SIG-M5 treated with dmso at 0.1 percent for 504 hours (cell line): ENCODE measurements at regions not wholly inside any gene's neighbourhood (a gene's known extent, or its start where the extent isn't known, plus 50 kb on each side); places are given as distances from the start of the nearest gene placed in this dataset.
"Not testable (repeated sequence)": the region's sequence is repeated elsewhere in the genome, so short reads cannot be mapped to it uniquely, and the experiment has no call there.

Source experiments
- DNase-seq: peaks from one replicate; lab custom pipeline; 2025; ENCODE audit not compliant: unreplicated experiment; lab: John Stamatoyannopoulos, UW

- DNase-seq = no peak
These were observed 255.9 kb upstream of the ERBB4 start for GRCh38 chr2:212794471-212794870.

GRCh38 chr2:212791569-212791968, 253.0 kb upstream of the ERBB4 start:
- DNase-seq = no peak

GRCh38 chr2:212786088-212786487, 247.5 kb upstream of the ERBB4 start:
- DNase-seq = not testable (repeated sequence)

GRCh38 chr2:212777020-212777491, 238.5 kb upstream of the ERBB4 start:
- peak; percentile 47 for DNase-seq

DNA sequence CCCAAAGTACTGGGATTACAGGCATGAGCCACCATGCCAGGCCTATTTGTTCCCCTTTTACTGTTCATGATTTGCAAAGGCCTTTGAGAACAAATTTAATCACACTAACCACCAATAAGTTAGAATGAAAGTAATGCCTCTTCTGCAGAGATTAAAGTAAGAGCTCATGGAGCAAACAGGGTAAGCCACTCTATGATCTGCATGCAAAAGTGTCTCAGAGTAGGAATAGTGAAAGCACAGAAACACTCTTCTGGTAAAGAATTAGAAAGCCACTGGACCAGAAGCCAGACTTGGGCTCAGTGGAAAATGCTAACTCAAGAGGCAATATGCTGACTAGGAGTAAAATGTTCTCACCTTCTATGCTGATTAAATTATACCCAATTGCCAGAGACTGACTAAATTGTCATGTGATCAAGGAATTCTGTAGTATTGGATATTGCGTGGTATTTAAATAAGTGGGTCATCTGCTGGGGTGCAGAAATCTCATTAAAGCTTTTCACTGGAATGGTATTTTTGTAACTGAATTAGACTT, 235.3 kb upstream of the ERBB4 start:
- DNase-seq = no peak

DNA sequence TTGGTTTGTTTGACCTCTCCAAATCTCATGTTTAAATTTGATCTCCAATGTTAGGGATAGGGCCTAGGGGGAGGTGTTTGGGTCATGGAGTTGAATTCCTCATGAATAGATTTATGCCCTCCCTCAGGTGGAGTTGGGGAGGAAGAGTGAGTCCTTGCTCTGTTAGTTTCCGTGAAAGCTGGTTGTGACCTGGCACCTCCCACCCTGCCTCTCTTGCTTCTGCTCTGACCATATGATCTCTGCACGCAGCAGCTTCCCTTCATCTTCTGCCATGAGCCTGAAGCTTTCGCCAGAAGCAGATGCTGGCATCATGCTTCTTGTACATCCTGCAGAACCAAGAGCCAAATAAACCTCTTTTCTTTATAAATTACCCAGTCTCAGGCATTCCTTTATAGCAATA, 231.6 kb upstream of the ERBB4 start:
- no peak for DNase-seq

GRCh38 chr2:212766921-212767320, 228.3 kb upstream of the ERBB4 start:
- peak; percentile 7 for DNase-seq

GRCh38 chr2:212752730-212753351, 214.2 kb upstream of the ERBB4 start:
- DNase-seq = no peak

- no peak for DNase-seq
These were observed 206.8 kb upstream of the ERBB4 start for GRCh38 chr2:212745359-212745758.

- no peak for DNase-seq
These were observed 199.0 kb upstream of the ERBB4 start for GRCh38 chr2:212737392-212738172.

GRCh38 chr2:212736385-212736726, 197.8 kb upstream of the ERBB4 start:
- DNase-seq = no peak

DNA sequence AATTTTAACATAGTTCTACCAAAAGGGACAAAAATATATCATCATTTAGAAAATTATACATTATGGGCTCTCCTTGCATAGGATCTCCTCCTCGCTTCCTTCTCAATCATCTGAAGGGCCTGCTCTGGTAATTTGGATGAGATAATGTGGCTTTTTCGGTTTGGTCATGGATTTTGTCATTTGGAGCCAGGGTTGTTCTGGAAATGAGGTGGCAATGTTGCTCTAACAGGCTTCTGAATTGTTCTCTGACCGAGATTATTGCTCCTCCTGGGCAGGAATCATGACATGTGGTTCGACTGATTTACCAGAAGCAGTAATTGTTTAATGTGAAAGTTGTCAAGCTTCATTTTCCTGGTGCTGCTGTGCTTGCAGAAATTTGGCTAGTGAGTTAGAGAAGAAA, 194.7 kb upstream of the ERBB4 start:
- no peak for DNase-seq

- DNase-seq = no peak
These were observed 194.3 kb upstream of the ERBB4 start for GRCh38 chr2:212732860-212733259.

- no peak for DNase-seq
These were observed 192.4 kb upstream of the ERBB4 start for GRCh38 chr2:212730994-212731393.

GRCh38 chr2:212728717-212729116, 190.1 kb upstream of the ERBB4 start:
- no peak for DNase-seq

DNA sequence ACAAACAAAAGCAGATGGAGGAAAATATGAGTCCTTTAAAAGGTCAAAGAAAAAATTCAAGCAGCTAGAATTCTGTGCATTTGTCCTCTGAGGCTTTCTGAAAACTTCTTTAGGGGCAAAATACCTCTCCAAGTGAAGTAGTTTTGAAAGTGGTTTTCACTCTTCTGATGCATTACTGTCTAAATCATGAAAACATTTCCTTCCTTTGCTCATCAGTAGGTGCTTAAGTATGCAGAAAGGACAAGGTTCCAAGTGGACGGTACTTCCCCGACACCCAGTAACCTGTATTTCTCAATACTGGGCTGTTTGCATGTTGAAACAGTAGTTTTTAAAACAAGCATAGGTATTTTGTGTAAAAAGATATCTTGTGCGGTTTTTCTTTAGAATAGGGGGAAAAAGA, 189.1 kb upstream of the ERBB4 start:
- DNase-seq = no peak

- no peak for DNase-seq
These were observed 187.8 kb upstream of the ERBB4 start for GRCh38 chr2:212726403-212726802.

- DNase-seq = no peak
These were observed 186.6 kb upstream of the ERBB4 start for GRCh38 chr2:212725180-212725579.

- no peak for DNase-seq
These were observed 184.6 kb upstream of the ERBB4 start for GRCh38 chr2:212723226-212723625.

DNA sequence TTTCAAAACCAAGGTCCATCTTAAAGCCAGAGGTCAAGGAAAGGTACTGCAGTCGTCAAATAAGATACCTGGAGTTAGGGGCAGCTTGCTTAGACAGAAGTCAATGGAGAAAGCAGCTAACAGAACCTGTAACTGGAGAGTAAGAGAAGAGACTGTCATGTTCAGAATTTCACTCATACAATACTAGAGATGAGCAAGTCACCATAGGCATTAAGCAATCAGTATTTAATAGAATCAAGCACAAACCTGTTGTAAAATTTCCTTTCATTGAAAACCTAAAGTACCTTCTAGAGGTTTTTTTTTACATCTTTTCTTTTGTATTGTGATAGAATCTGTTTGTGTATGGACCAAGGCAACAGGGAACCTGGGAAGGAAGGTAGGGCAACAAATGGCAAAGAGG, 183.4 kb upstream of the ERBB4 start:
- no peak for DNase-seq

GRCh38 chr2:212721026-212721451, 182.4 kb upstream of the ERBB4 start:
- DNase-seq = no peak

DNA sequence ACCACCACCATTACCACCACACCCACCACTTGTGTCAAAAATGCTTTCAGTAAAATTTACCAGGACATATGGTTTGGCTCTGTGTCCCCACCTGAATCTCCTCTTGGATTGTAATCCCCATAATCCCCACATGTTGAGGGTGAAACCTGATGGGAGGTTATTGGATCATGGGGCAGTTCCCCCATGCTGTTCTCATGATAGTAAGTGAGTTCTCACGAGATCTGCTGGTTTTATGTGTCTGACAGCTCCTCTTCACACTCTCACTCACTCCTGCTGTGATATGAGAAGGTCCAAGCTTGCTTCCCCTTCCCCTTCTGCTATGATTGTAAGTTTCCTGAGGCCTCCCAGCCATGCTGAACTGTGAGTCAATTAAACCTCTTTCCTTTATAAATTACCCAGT, 176.8 kb upstream of the ERBB4 start:
- DNase-seq = not testable (repeated sequence)
